PC-9 (cell line): ENCODE measurements at regions not wholly inside any gene's neighbourhood (a gene's known extent, or its start where the extent isn't known, plus 50 kb on each side); places are given as distances from the start of the nearest gene placed in this dataset.

Experiments
- BruUV-seq: library from RNA; stranded (reverse); fragments of 400-500 nt; replicated peaks from 2 replicates; lab custom pipeline; 2021; lab: Mats Ljungman, UMichigan
- CTCF ChIA-PET: fragments of 300-600 bp; sonication (Branson Sonifier 250); formaldehyde crosslinking; loops from one replicate; lab custom pipeline; 2022; ENCODE audit warnings: antibody characterized with exemption; lab: Charles Lee
- POLR2A ChIA-PET: fragments of 300-600 bp; sonication (Branson Sonifier 250); formaldehyde crosslinking; loops from one replicate; lab custom pipeline; 2022; ENCODE audit warnings: antibody characterized with exemption; ENCODE audit not compliant: unreplicated experiment; lab: Charles Lee
- DNase-seq, 2 experiments: peaks; one replicate each; pipeline versions ENCODE4 v3.0.0 to v3.0.0-alpha.2; 2015 to 2022; ENCODE audit warnings: mixed read lengths in 1 of 2
- H2AFZ ChIP-seq: fragments of 200-600 bp; sonication (generic); 2 replicates; pipeline ENCODE4 v1.8.1; 2017; ENCODE audit warnings: antibody characterized with exemption
- H3F3A ChIP-seq: fragments of 200-600 bp; sonication (generic); 2 replicates; pipeline ENCODE4 v1.8.1; 2017; ENCODE audit warnings: antibody characterized with exemption, mild to moderate bottlenecking, low read depth; ENCODE audit not compliant: insufficient read depth
- H3K27ac ChIP-seq: fragments of 200-600 bp; sonication (generic); 2 replicates; pipeline ENCODE4 v1.6.1; 2016; ENCODE audit warnings: mixed run types
- H3K27me3 ChIP-seq: fragments of 200-600 bp; sonication (generic); 2 replicates; pipeline ENCODE4 v1.6.1; 2016; ENCODE audit warnings: low read depth, mixed run types; ENCODE audit not compliant: insufficient read depth
- H3K36me3 ChIP-seq: fragments of 200-600 bp; sonication (generic); 2 replicates; pipeline ENCODE4 v1.6.1; 2016; ENCODE audit warnings: low read depth, mixed run types
- H3K4me1 ChIP-seq: fragments of 200-600 bp; sonication (generic); replicated peaks from 2 replicates; pipeline ENCODE4 v1.6.1; 2016; ENCODE audit warnings: mixed run types; ENCODE audit not compliant: insufficient read depth
- H3K4me2 ChIP-seq: fragments of 200-600 bp; sonication (generic); 2 replicates; pipeline ENCODE4 v1.6.1; 2017; ENCODE audit warnings: mixed run types
- H3K4me3 ChIP-seq: fragments of 200-600 bp; sonication (generic); 2 replicates; pipeline ENCODE4 v1.6.1; 2016; ENCODE audit warnings: mixed run types
- H3K79me2 ChIP-seq: fragments of 200-600 bp; sonication (generic); 2 replicates; pipeline ENCODE4 v1.6.1; 2017; ENCODE audit warnings: low read depth, mixed run types
- H3K9me2 ChIP-seq: fragments of 200-600 bp; sonication (generic); 2 replicates; pipeline ENCODE4 v1.8.1; 2017; ENCODE audit warnings: mild to moderate bottlenecking; ENCODE audit not compliant: insufficient read depth
- H3K9me3 ChIP-seq: fragments of 200-600 bp; sonication (generic); 2 replicates; pipeline ENCODE4 v1.8.1; 2016; ENCODE audit warnings: low read depth; ENCODE audit not compliant: insufficient read depth
- H4K20me1 ChIP-seq: fragments of 200-600 bp; sonication (generic); 2 replicates; pipeline ENCODE4 v1.8.1; 2017; ENCODE audit not compliant: insufficient read depth
- EZH2 ChIP-seq: fragments of 200-600 bp; sonication (generic); IDR thresholded peaks from 2 replicates; pipeline ENCODE4 v1.8.0; 2017; ENCODE audit warnings: antibody characterized with exemption, low read depth
- intact Hi-C: fragments of 100-400 bp; cut with micrococcal nuclease; formaldehyde crosslinking; loops from one replicate; pipeline ENCODE4 v1.10.0; 2022; ENCODE audit not compliant: unreplicated experiment
- TF ChIP-seq, protein P1 (sequence below): fragments of 200-600 bp; sonication (generic); conservative IDR thresholded peaks from 2 replicates; pipeline ENCODE4 v1.6.1; 2017; ENCODE audit warnings: mixed run types, antibody characterized with exemption, mild to moderate bottlenecking, moderate library complexity

GRCh38 chr10:3413937-3414666, 241.5 kb upstream of the PITRM1 start:
- no peaks in the 10 kb centered on the region for H3F3A ChIP-seq
- H3K36me3 ChIP-seq: no peaks in the 10 kb centered on the region
- DNase-seq: no peak
- no peaks in the 10 kb centered on the region for H3K79me2 ChIP-seq
- no peak overlapping the region for H2AFZ ChIP-seq
- H3K4me1 ChIP-seq: no peaks in the 10 kb centered on the region
- no peaks in the 10 kb centered on the region for H3K9me3 ChIP-seq
- no TSS peak for BruUV-seq
- POLR2A ChIA-PET: no interaction called here
- no peak overlapping the region for H3K4me2 ChIP-seq
- no peak overlapping the region for H3K4me3 ChIP-seq
- no peaks in the 10 kb centered on the region for H4K20me1 ChIP-seq
- no peak overlapping the region for H3K27ac ChIP-seq
- no peak for TF ChIP-seq EZH2
- TF ChIP-seq, protein P1, sequence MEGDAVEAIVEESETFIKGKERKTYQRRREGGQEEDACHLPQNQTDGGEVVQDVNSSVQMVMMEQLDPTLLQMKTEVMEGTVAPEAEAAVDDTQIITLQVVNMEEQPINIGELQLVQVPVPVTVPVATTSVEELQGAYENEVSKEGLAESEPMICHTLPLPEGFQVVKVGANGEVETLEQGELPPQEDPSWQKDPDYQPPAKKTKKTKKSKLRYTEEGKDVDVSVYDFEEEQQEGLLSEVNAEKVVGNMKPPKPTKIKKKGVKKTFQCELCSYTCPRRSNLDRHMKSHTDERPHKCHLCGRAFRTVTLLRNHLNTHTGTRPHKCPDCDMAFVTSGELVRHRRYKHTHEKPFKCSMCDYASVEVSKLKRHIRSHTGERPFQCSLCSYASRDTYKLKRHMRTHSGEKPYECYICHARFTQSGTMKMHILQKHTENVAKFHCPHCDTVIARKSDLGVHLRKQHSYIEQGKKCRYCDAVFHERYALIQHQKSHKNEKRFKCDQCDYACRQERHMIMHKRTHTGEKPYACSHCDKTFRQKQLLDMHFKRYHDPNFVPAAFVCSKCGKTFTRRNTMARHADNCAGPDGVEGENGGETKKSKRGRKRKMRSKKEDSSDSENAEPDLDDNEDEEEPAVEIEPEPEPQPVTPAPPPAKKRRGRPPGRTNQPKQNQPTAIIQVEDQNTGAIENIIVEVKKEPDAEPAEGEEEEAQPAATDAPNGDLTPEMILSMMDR: no peak
- CTCF ChIA-PET: interaction anchor here (0.6 kb wide), 2 partner anchors 23 to 337 kb away, joined by 5 to 12 read pairs; no protein-coding TSS in a partner anchor
- no peaks in the 10 kb centered on the region for H3K9me2 ChIP-seq
- H3K27me3 ChIP-seq: no peaks in the 10 kb centered on the region
- intact Hi-C loops: no loop called here

- no peak for DNase-seq
- POLR2A ChIA-PET: no interaction called here
- H3K4me1 ChIP-seq: no peaks in the 10 kb centered on the region
- no peak overlapping the region for H3K4me3 ChIP-seq
- no TSS peak for BruUV-seq
- no peak overlapping the region for H3K4me2 ChIP-seq
- intact Hi-C loops: no loop called here
- no peak overlapping the region for H3K27ac ChIP-seq
- H3K27me3 ChIP-seq: no peaks in the 10 kb centered on the region
- CTCF ChIA-PET: no interaction called here
- H4K20me1 ChIP-seq: no peaks in the 10 kb centered on the region
- no peaks in the 10 kb centered on the region for H3K36me3 ChIP-seq
- TF ChIP-seq, protein P1: no peak
- TF ChIP-seq EZH2: no peak
- H3K9me2 ChIP-seq: no peaks in the 10 kb centered on the region
- no peak overlapping the region for H2AFZ ChIP-seq
- no peaks in the 10 kb centered on the region for H3K79me2 ChIP-seq
- H3F3A ChIP-seq: no peaks in the 10 kb centered on the region
- no peaks in the 10 kb centered on the region for H3K9me3 ChIP-seq
Measured at GRCh38 chr10:3412646-3413045, 240.1 kb upstream of the PITRM1 start.

DNA sequence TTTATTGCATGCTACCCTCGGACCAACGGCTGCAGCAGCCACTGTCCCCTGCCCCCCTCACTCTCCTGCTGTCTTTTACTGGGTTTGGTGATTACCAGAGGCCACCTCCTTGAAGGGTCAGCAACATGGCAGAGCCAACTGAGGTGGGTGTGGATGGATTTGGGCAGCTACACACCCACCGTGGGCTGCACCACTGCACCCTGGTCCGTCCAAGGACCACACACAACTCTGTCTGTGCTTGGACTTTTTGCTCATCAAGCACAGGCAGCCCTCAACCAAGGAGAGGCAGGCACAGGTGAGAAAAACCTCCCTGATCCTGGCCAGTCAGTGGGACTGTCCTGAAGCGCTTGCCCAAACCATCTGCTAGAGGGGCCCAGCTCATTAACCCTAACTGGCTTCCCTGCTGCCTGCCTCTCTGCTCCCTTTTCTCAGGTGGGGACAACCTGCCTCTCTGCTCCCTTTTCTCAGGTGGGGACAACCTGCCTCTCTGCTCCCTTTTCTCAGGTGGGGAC, 239.5 kb upstream of the PITRM1 start:
- CTCF ChIA-PET: no interaction called here
- POLR2A ChIA-PET: no interaction called here
- H3K4me2 ChIP-seq: no peak overlapping the region
- H4K20me1 ChIP-seq: no peaks in the 10 kb centered on the region
- no peak for TF ChIP-seq EZH2
- TF ChIP-seq, protein P1: no peak
- H3F3A ChIP-seq: no peaks in the 10 kb centered on the region
- H3K4me1 ChIP-seq: no peaks in the 10 kb centered on the region
- no peak for DNase-seq
- no peaks in the 10 kb centered on the region for H3K9me2 ChIP-seq
- H3K27ac ChIP-seq: no peak overlapping the region
- H3K79me2 ChIP-seq: no peaks in the 10 kb centered on the region
- H2AFZ ChIP-seq: no peak overlapping the region
- H3K27me3 ChIP-seq: no peaks in the 10 kb centered on the region
- intact Hi-C loops: no loop called here
- no TSS peak for BruUV-seq
- H3K9me3 ChIP-seq: no peaks in the 10 kb centered on the region
- H3K4me3 ChIP-seq: no peak overlapping the region
- no peaks in the 10 kb centered on the region for H3K36me3 ChIP-seq
